HepG2 (cell line): ENCODE measurements at regions not wholly inside any gene's neighbourhood (a gene's known extent, or its start where the extent isn't known, plus 50 kb on each side); places are given as distances from the start of the nearest gene placed in this dataset.
A peak's percentile ranks its signal among the peaks of the same experiment; 100 is the strongest.

ENCODE experiments used
- EP300 ChIP-seq, 3 experiments: sonication (generic) in 1 of 3; formaldehyde crosslinking in 1 of 3; IDR thresholded peaks; 2 replicates each; pipeline versions ENCODE4 v1.5.1 to v1.6.1; 2011 to 2020; ENCODE audit warnings: low read depth in 2 of 3, low read length in 2 of 3, borderline replicate concordance in 1 of 3, improper control_type of control experiment in 1 of 3, mild to moderate bottlenecking in 1 of 3, missing genetic modification reagents in 1 of 3, moderate library complexity in 1 of 3
- MTF2 ChIP-seq: sonication (generic); formaldehyde crosslinking; IDR thresholded peaks from 2 replicates; pipeline ENCODE4 v1.5.0; 2020; ENCODE audit warnings: missing genetic modification reagents, borderline replicate concordance
- PAX8 ChIP-seq: sonication (generic); formaldehyde crosslinking; IDR thresholded peaks from 2 replicates; pipeline ENCODE4 v1.8.0; 2022; ENCODE audit warnings: mild to moderate bottlenecking, missing genetic modification reagents, borderline replicate concordance
- PLRG1 ChIP-seq: fragments of 450-650 bp; conservative IDR thresholded peaks from 2 replicates; pipeline ENCODE4 v1.6.1; 2016
- SIX1 ChIP-seq: sonication (generic); formaldehyde crosslinking; IDR thresholded peaks from 2 replicates; pipeline ENCODE4 v1.4.0; 2020; ENCODE audit warnings: missing genetic modification reagents, borderline replicate concordance
- SOX5 ChIP-seq: IDR thresholded peaks from 2 replicates; pipeline ENCODE4 v1.6.1; 2016; ENCODE audit warnings: borderline replicate concordance
- SOX6 ChIP-seq, 2 experiments: fragments of 450-650 bp in 1 of 2; sonication (generic) in 1 of 2; formaldehyde crosslinking in 1 of 2; IDR thresholded peaks; 2 replicates each; pipeline versions ENCODE4 v1.4.0 to v1.6.1; 2017 to 2020; ENCODE audit warnings: antibody characterized with exemption in 1 of 2, mild to moderate bottlenecking in 1 of 2, missing genetic modification reagents in 1 of 2
- ZBTB8A ChIP-seq: sonication (generic); formaldehyde crosslinking; IDR thresholded peaks from 2 replicates; pipeline ENCODE4 v1.4.0; 2020; ENCODE audit warnings: mild to moderate bottlenecking, low read depth, missing genetic modification reagents, borderline replicate concordance
- ZNF136 ChIP-seq: sonication (generic); formaldehyde crosslinking; IDR thresholded peaks from 2 replicates; pipeline ENCODE4 v1.8.1; 2022; ENCODE audit warnings: low read depth, mild to moderate bottlenecking, moderate library complexity, missing genetic modification reagents
- ZNF24 ChIP-seq: fragments of 450-650 bp; IDR thresholded peaks from 2 replicates; pipeline ENCODE4 v1.6.1; 2017; ENCODE audit warnings: antibody characterized with exemption, mild to moderate bottlenecking
- ZNF281 ChIP-seq: sonication (generic); formaldehyde crosslinking; IDR thresholded peaks from 2 replicates; pipeline ENCODE4 v1.4.0; 2020; ENCODE audit warnings: missing genetic modification reagents, borderline replicate concordance
- ZNF317 ChIP-seq: sonication (generic); formaldehyde crosslinking; IDR thresholded peaks from 2 replicates; pipeline ENCODE4 v1.5.0; 2020; ENCODE audit warnings: mild to moderate bottlenecking, missing genetic modification reagents
- ZNF326 ChIP-seq: sonication (generic); formaldehyde crosslinking; IDR thresholded peaks from 2 replicates; pipeline ENCODE4 v1.4.0; 2020; ENCODE audit warnings: missing genetic modification reagents, borderline replicate concordance
- ZNF7 ChIP-seq: IDR thresholded peaks from 2 replicates; pipeline ENCODE4 v1.6.1; 2016; ENCODE audit warnings: missing biosample characterization, missing genetic modification reagents
- ZNF775 ChIP-seq: sonication (generic); formaldehyde crosslinking; IDR thresholded peaks from 2 replicates; pipeline ENCODE4 v1.4.0; 2020; ENCODE audit warnings: missing genetic modification reagents, mild to moderate bottlenecking, moderate library complexity, borderline replicate concordance
- ZNF776 ChIP-seq: sonication (generic); formaldehyde crosslinking; IDR thresholded peaks from 2 replicates; pipeline ENCODE4 v1.4.0; 2020; ENCODE audit warnings: mild to moderate bottlenecking, missing genetic modification reagents
- TF ChIP-seq, protein P1 (sequence below): sonication (generic); formaldehyde crosslinking; conservative IDR thresholded peaks from 2 replicates; pipeline ENCODE4 v1.8.0; 2022; ENCODE audit warnings: low read depth, missing genetic modification reagents
- TF ChIP-seq, protein P2 (sequence below): sonication (generic); formaldehyde crosslinking; IDR thresholded peaks from 2 replicates; pipeline ENCODE4 v1.4.0; 2020; ENCODE audit warnings: mild to moderate bottlenecking, missing genetic modification reagents
- TF ChIP-seq, protein P3 (sequence below): sonication (generic); formaldehyde crosslinking; IDR thresholded peaks from 2 replicates; pipeline ENCODE4 v1.9.0; 2021; ENCODE audit warnings: missing genetic modification reagents, mild to moderate bottlenecking, borderline replicate concordance

GRCh38 chr9:129405089-129405826 is 215.6 kb downstream of the C9orf50 start (continued):
- no peak for TF ChIP-seq ZBTB8A (CRISPR knock-in tag)
- no peak for TF ChIP-seq ZNF776
- TF ChIP-seq ZNF317 (CRISPR knock-in tag): no peak
- TF ChIP-seq PLRG1: no peak
- TF ChIP-seq EP300 (IDR thresholded peaks at IDR 0.05; ENCODE audit: low read depth in 2 of 2, low read length in 2 of 2): peak in 1 of 2 experiments; percentile 26; a peak in 1 of 4 replicates
- TF ChIP-seq EP300 (CRISPR knock-in tag; IDR thresholded peaks at IDR 0.05; ENCODE audit: borderline replicate concordance): no peak
- no peak for TF ChIP-seq ZNF775
- TF ChIP-seq MTF2 (CRISPR knock-in tag): no peak
- TF ChIP-seq ZNF24: no peak
- no peak for TF ChIP-seq ZNF136
- TF ChIP-seq, protein P1, sequence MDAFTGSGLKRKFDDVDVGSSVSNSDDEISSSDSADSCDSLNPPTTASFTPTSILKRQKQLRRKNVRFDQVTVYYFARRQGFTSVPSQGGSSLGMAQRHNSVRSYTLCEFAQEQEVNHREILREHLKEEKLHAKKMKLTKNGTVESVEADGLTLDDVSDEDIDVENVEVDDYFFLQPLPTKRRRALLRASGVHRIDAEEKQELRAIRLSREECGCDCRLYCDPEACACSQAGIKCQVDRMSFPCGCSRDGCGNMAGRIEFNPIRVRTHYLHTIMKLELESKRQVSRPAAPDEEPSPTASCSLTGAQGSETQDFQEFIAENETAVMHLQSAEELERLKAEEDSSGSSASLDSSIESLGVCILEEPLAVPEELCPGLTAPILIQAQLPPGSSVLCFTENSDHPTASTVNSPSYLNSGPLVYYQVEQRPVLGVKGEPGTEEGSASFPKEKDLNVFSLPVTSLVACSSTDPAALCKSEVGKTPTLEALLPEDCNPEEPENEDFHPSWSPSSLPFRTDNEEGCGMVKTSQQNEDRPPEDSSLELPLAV (CRISPR knock-in tag): no peak
- peak; percentile 55; the same call in 1 of the 2 replicates for TF ChIP-seq ZNF281 (CRISPR knock-in tag)
- TF ChIP-seq ZNF7: peak; percentile 56
- TF ChIP-seq, protein P2, sequence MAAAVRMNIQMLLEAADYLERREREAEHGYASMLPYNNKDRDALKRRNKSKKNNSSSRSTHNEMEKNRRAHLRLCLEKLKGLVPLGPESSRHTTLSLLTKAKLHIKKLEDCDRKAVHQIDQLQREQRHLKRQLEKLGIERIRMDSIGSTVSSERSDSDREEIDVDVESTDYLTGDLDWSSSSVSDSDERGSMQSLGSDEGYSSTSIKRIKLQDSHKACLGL: no peak
- no peak for TF ChIP-seq SOX6 (IDR thresholded peaks at IDR 0.05)
- no peak for TF ChIP-seq SOX6 (CRISPR knock-in tag; IDR thresholded peaks at IDR 0.05)
- no peak for TF ChIP-seq ZNF326 (CRISPR knock-in tag)
- TF ChIP-seq, protein P3, sequence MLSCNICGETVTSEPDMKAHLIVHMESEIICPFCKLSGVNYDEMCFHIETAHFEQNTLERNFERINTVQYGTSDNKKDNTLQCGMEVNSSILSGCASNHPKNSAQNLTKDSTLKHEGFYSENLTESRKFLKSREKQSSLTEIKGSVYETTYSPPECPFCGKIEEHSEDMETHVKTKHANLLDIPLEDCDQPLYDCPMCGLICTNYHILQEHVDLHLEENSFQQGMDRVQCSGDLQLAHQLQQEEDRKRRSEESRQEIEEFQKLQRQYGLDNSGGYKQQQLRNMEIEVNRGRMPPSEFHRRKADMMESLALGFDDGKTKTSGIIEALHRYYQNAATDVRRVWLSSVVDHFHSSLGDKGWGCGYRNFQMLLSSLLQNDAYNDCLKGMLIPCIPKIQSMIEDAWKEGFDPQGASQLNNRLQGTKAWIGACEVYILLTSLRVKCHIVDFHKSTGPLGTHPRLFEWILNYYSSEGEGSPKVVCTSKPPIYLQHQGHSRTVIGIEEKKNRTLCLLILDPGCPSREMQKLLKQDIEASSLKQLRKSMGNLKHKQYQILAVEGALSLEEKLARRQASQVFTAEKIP (CRISPR knock-in tag): no peak
- TF ChIP-seq SIX1 (CRISPR knock-in tag): no peak
- TF ChIP-seq PAX8 (CRISPR knock-in tag): no peak
- TF ChIP-seq SOX5 (CRISPR knock-in tag): no peak
